Head of caudate nucleus (tissue), 42 donors: ENCODE measurements at regions not wholly inside any gene's neighbourhood (a gene's known extent, or its start where the extent isn't known, plus 50 kb on each side); places are given as distances from the start of the nearest gene placed in this dataset.

Experiments used
- DNase-seq, 42 donors: peaks; one replicate each; pipeline versions ENCODE4 v3.0.0 to v3.0.0-alpha.2; 2020 to 2021; ENCODE audit warnings: mixed read lengths in 7 of 42
- intact Hi-C: fragments of 100-400 bp; cut with DNase I; formaldehyde crosslinking; loops from one replicate; pipeline ENCODE4 v1.15.0; 2022

GRCh38 chr13:24004971-24005370 lies 107.7 kb upstream of the C1QTNF9B start:
- intact Hi-C loops = no loop called here
- peak in 1 of 42 donors; percentile 1 for DNase-seq

GRCh38 chr13:24005755-24006281 lies 108.5 kb upstream of the C1QTNF9B start:
- intact Hi-C loops = no loop called here
- DNase-seq = peak in 2 of 42 donors; percentile 32 to 41

DNA sequence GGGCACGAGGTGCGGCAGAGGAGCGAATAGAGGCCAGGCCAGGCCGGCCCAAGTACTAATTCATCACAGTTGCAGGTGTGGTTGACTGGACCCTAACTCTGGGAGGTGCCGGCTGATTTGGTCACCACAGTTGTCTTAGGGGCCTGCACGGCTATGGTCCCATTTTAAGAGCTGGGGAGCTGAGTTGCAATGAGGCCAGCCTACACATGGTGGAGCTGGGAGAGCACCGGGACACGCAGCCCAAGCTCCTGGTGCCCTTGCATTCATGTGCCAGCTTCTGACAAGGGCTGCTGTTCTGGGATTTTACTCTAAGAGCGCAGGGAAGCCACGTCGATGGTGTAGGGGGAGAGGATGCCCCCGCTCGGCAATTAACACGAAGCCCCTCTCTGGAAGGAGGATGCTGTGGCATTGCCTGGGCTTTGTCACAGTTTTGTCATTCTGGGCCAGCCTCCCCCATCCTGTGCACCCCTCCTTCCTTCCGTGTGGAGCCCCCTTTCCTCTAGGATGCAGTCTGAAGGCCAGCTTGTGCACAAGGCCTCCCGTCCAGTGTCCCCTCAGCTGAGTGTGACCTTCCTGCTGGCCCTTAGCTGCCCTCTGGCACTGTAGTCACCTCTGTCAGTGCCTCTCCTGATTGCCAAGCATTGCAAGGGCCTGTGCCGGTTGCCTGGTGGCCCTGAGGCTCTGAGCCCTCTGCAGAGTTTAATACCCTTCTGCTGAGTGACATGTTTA lies 109.4 kb upstream of the C1QTNF9B start:
- intact Hi-C loops = no loop called here
- DNase-seq = peak in 4 of 42 donors; percentile 24 to 48 (median 32)

DNA sequence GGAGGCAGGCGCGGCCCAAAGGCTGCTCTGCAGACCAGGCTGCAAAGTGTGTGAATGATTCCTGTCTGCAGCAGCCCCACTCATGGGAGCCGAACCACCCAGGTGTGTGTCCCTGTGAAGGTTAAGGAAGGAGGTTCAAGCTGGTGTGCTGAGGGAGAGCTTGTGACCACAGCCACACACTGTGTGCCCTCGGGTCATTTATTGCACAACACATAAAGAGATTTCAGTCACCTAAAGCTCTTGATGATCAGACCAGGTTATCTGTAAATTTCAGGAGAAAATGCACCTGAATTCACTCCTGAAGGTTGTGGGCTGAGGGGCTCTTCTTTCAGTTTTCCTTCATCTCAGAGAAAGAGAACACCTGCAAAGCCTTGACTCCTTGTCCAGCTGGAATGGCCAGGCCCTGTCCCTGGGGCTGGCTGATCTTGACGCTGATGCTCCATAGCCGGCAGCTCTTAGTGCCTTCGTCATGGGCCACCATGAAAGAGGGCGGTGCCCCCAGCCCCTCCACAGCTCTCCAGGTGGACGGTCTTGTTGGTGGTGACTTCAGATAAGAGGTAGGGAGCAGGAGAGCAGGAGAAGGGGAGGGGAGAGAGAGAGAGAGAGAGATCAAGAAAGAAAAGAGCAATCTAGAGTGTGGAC lies 110.8 kb upstream of the C1QTNF9B start:
- intact Hi-C loops = no loop called here
- DNase-seq = peak in 1 of 42 donors; percentile 33

DNA sequence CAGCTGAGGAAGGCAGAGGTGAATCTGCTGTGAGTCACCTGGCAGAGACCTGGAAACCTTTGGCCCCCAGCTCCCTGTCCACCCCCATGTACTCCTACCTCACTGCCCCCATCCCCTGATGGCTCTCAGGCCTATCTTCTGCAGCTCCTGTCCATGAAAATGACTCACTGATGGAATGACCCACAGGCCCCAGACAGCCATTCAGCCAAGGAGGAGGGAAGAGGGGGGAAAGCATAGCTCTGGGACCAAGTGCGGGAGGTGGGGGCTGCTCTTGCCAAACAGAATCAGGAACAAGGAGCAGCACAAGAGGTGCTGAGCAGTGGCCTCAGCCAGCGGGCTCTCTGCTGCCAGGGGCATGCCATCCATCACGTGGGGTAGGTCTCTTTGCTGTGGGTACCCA lies 111.4 kb upstream of the C1QTNF9B start:
- intact Hi-C loops = no loop called here
- DNase-seq = peak in 1 of 42 donors; percentile 41

- peak in 1 of 42 donors; percentile 35 for DNase-seq
- intact Hi-C loops = loop anchor here (10.0 kb wide), 1 partner anchor 214 kb away; no protein-coding TSS in a partner anchor
Observed at GRCh38 chr13:24011266-24011665, 114.0 kb upstream of the C1QTNF9B start.

DNA sequence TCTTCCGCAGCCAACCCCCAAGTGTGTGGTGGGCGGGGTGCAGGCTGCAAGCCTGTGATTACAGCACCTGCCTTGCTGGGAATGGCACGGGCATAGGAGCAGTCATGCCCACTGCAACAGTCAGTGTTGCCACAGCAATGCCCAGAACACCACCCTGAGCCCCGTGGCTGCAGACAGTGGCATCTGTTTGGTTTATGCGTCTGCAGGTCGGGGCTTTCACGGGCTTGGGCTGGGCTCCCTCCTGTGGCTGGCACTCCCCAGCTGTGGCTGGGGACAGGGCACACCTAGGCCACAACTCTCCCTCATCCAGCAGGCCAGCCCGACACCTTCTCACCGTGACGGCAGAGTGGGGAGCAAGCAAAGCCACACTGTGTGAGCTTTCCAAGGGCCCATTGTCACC lies 115.3 kb upstream of the C1QTNF9B start:
- DNase-seq = peak in 5 of 42 donors; percentile 33 to 59 (median 47)
- intact Hi-C loops = loop anchor here (10.0 kb wide), 1 partner anchor 212 kb away; no protein-coding TSS in a partner anchor

- peak in 1 of 42 donors; percentile 37 for DNase-seq
- intact Hi-C loops = loop anchor here (10.0 kb wide), 1 partner anchor 212 kb away; no protein-coding TSS in a partner anchor
Observed at GRCh38 chr13:24013189-24013588, 115.9 kb upstream of the C1QTNF9B start.

DNA sequence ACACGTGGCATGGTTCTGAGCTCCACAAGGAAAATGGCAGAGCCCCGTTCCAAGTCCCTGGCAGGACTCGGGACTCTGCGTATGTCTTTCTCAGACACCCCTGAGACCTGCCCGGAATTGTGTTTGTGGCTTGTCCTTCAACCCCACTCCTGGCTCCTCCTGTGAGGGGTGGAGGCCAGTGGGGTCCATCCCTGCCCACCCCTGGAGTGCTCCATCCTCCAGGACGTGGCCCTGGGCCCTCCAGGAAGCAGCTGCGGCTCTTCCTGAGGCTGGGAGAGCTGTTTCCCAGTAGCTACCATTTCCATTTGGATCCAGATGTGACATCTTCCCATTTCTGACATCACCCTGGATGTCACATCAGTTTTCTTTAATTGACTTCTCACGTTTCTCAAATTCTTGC lies 118.7 kb upstream of the C1QTNF9B start:
- intact Hi-C loops = loop anchor here (10.0 kb wide), 1 partner anchor 209 kb away; no protein-coding TSS in a partner anchor
- DNase-seq = peak in 1 of 42 donors; percentile 21

- intact Hi-C loops = no loop called here
- DNase-seq = no peak
Observed at GRCh38 chr13:24022568-24022967, 125.3 kb upstream of the C1QTNF9B start.

GRCh38 chr13:24023073-24023472 lies 125.8 kb upstream of the C1QTNF9B start:
- intact Hi-C loops = no loop called here
- no peak for DNase-seq

GRCh38 chr13:24027494-24027893 lies 130.2 kb upstream of the C1QTNF9B start:
- intact Hi-C loops = no loop called here

DNA sequence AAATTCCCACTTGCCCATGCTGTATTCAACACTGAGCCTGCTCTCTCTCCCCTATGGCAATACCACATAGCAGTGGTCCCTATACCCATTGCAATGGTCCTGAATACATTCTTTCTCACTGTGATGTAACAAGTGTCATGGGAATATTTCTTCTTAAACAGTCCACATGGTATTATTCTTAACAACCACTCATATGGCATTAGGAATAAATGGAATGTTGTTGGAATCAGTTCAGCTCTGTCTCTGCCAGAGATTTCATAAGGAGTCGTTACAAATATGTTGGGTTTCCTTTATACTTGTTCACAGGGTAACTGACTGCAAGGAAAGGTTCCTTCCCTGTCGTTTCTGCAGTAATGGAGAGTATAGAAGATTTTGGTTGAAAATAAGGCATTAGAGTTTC lies 128.3 kb upstream of the SPATA13 start:
- intact Hi-C loops = no loop called here
- no peak for DNase-seq

More at GRCh38 chr13:24027494-24027893, 130.2 kb upstream of the C1QTNF9B start:
- DNase-seq = no peak

- intact Hi-C loops = no loop called here
- DNase-seq = peak in 1 of 42 donors; percentile 13
Observed at GRCh38 chr13:24032674-24033073, 127.8 kb upstream of the SPATA13 start.

- DNase-seq = peak in 1 of 42 donors; percentile 38
- intact Hi-C loops = no loop called here
Observed at GRCh38 chr13:24033527-24034302, 126.8 kb upstream of the SPATA13 start.

GRCh38 chr13:24035411-24035810 lies 125.1 kb upstream of the SPATA13 start:
- DNase-seq = peak in 1 of 42 donors; percentile 22
- intact Hi-C loops = no loop called here

GRCh38 chr13:24036115-24036514 lies 124.4 kb upstream of the SPATA13 start:
- intact Hi-C loops = no loop called here
- DNase-seq = peak in 1 of 42 donors; percentile 28

DNA sequence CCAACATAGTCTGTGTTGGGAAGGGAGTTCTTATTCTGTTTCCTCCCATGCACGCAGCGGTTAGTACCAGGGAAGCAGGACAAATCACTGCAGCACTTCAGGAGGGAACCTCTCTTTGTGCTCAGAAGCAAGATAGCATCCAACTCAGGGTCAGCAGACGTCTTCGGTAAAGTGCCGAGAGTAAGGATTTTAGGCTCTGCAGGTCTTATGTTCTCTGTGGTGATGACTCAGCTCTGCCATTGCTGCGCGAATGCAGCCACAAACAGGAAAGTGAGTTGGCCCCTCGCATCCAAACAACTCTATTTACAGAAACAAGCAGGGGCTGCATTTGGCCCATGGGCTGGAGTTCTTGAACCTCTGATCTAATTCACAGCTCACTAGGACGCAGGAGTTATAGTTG lies 122.1 kb upstream of the SPATA13 start:
- peak in 8 of 42 donors; percentile 30 to 70 (median 48) for DNase-seq
- intact Hi-C loops = no loop called here

GRCh38 chr13:24038841-24039330 lies 121.6 kb upstream of the SPATA13 start:
- DNase-seq = peak in 37 of 42 donors; percentile 36 to 85 (median 65)
- intact Hi-C loops = no loop called here
